BLaER1 (cell line): ENCODE measurements at regions not wholly inside any gene's neighbourhood (a gene's known extent, or its start where the extent isn't known, plus 50 kb on each side); places are given as distances from the start of the nearest gene placed in this dataset.

Experiments
- H3K27ac ChIP-seq: shearing (Covaris generic); formaldehyde crosslinking; 2 replicates; pipeline ENCODE4 v1.8.1; 2022
- H3K27me3 ChIP-seq: shearing (Covaris generic); formaldehyde crosslinking; 2 replicates; pipeline ENCODE4 v1.8.1; 2022
- H3K36me3 ChIP-seq: shearing (Covaris generic); formaldehyde crosslinking; 2 replicates; pipeline ENCODE4 v1.8.1; 2022
- H3K4me1 ChIP-seq: shearing (Covaris generic); formaldehyde crosslinking; 2 replicates; pipeline ENCODE4 v1.8.1; 2022
- H3K4me2 ChIP-seq: shearing (Covaris generic); formaldehyde crosslinking; 2 replicates; pipeline ENCODE4 v1.8.1; 2022
- H3K4me3 ChIP-seq: shearing (Covaris generic); formaldehyde crosslinking; 2 replicates; pipeline ENCODE4 v1.8.1; 2022
- H3K9ac ChIP-seq: shearing (Covaris generic); formaldehyde crosslinking; 2 replicates; pipeline ENCODE4 v1.8.1; 2022
- H3K9me3 ChIP-seq: shearing (Covaris generic); formaldehyde crosslinking; 2 replicates; pipeline ENCODE4 v1.8.1; 2022
- H4K20me1 ChIP-seq: shearing (Covaris generic); formaldehyde crosslinking; 2 replicates; pipeline ENCODE4 v1.8.1; 2022
- Cebpa-rat ChIP-seq: shearing (Covaris generic); IDR thresholded peaks from 2 replicates; pipeline ENCODE4 v1.8.1; 2022

DNA sequence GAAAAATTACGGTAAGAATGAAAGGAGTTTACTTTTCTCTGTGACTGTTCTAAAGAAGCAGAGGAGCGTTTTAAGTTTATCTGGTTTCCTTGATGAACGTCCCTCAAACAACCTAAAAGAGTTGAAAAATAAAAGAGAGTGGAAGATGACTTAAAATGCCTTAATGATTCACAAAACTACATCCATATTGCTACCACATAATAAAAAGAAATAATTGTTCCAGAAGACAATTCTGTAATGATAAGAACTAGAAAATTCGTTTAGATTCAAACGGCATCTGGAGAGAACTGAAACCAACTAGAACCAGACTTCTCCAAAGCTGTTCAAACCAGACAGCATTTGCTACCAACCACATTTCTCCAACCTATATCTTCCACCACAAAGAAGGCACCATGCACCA, 68.1 kb downstream of the TEKT4 start:
- no peaks in the 10 kb centered on the region for H4K20me1 ChIP-seq
- no peak for TF ChIP-seq Cebpa-rat

GRCh38 chr2:94947097-94948016, 76.1 kb downstream of the TEKT4 start:
- no peaks in the 10 kb centered on the region for H4K20me1 ChIP-seq
- H3K4me1 ChIP-seq, result no peaks in the 10 kb centered on the region
- no peak overlapping the region for H3K27ac ChIP-seq
- no peak overlapping the region for H3K9ac ChIP-seq
- no peaks in the 10 kb centered on the region for H3K36me3 ChIP-seq
- no peak overlapping the region for H3K4me2 ChIP-seq
- no peak overlapping the region for H3K4me3 ChIP-seq
- no peaks in the 10 kb centered on the region for H3K9me3 ChIP-seq
- TF ChIP-seq Cebpa-rat, result no peak
- no peaks in the 10 kb centered on the region for H3K27me3 ChIP-seq

More for the DNA sequence above, 68.1 kb downstream of the TEKT4 start:
- no peak overlapping the region for H3K4me2 ChIP-seq
- no peak overlapping the region for H3K4me3 ChIP-seq
- no peaks in the 10 kb centered on the region for H3K36me3 ChIP-seq
- H3K9me3 ChIP-seq, result no peaks in the 10 kb centered on the region
- no peaks in the 10 kb centered on the region for H3K27me3 ChIP-seq
- no peak overlapping the region for H3K9ac ChIP-seq
- H3K4me1 ChIP-seq, result no peaks in the 10 kb centered on the region
- H3K27ac ChIP-seq, result no peak overlapping the region

DNA sequence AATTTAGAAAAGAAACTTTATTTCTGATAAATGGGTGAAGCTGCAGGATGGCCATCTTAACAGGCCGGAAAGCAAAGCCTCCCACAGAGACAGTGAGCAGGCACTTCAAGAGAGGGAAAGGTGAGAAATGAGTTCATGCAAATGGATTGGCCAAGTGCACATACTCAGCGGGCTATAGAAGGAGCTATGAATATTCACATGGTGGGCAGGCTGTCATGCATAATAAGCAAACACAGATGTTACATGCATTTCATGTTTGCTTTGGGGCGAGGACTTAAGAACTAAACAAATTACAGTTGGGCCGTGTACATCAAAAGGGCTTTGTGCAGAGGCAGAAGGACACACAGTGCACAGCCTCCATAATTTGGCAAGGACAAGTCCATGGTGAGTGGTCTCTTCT, 69.8 kb upstream of the MAL start:
- Histone ChIP-seq H3K4me3 (no peak overlapping the region), H3K9me3 (no peaks in the 10 kb centered on the region), H3K36me3 (no peaks in the 10 kb centered on the region), H3K27me3 (no peaks in the 10 kb centered on the region), H4K20me1 (no peaks in the 10 kb centered on the region), H3K9ac (no peak overlapping the region), H3K27ac (no peak overlapping the region), H3K4me1 (no peaks in the 10 kb centered on the region), H3K4me2 (no peak overlapping the region)
- TF ChIP-seq Cebpa-rat, result no peak

DNA sequence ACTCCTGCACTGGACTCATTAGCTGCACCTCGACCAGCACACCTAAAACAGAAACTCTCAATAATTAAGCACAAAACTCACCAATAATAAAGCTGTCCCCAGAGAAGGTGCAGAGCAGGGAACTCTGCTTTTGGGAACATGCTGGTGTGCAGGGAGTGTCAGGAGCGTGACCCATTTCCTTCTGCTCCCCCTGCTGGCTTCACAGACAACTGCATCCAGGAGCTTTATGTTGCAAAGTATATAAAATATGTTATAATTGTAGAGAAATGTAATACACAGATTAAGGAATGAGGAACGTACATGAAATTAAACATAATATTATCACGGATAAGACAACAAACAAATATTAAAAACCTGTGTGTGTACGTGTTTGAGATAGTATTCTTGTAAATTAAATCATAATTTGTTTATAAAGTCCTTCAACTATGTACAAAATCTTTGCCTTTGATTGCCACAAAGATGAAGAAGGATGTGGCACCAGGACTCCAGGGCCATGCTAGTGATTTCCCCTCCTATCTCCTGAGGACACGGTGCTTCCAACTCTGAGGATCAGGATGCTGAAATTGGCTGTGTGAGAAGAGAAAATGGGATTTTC, 68.6 kb upstream of the MAL start:
- Histone ChIP-seq H3K9me3 (no peaks in the 10 kb centered on the region), H3K9ac (no peak overlapping the region), H4K20me1 (no peaks in the 10 kb centered on the region), H3K4me3 (no peak overlapping the region), H3K27me3 (no peaks in the 10 kb centered on the region), H3K4me2 (no peak overlapping the region), H3K4me1 (no peaks in the 10 kb centered on the region), H3K36me3 (no peaks in the 10 kb centered on the region), H3K27ac (no peak overlapping the region)
- no peak for TF ChIP-seq Cebpa-rat

GRCh38 chr2:94958245-94958644, 67.3 kb upstream of the MAL start:
- no peak overlapping the region for H3K9ac ChIP-seq
- no peaks in the 10 kb centered on the region for H3K36me3 ChIP-seq
- no peaks in the 10 kb centered on the region for H3K9me3 ChIP-seq
- no peak overlapping the region for H3K4me3 ChIP-seq
- no peaks in the 10 kb centered on the region for H3K27me3 ChIP-seq
- no peak overlapping the region for H3K4me2 ChIP-seq
- no peak for TF ChIP-seq Cebpa-rat
- no peaks in the 10 kb centered on the region for H4K20me1 ChIP-seq
- no peaks in the 10 kb centered on the region for H3K4me1 ChIP-seq
- H3K27ac ChIP-seq, result no peak overlapping the region

GRCh38 chr2:94960266-94960665, 65.2 kb upstream of the MAL start:
- Histone ChIP-seq H3K36me3 (no peaks in the 10 kb centered on the region), H3K4me2 (no peak overlapping the region), H3K9me3 (no peaks in the 10 kb centered on the region), H3K27me3 (no peaks in the 10 kb centered on the region), H3K4me3 (no peak overlapping the region), H3K9ac (no peak overlapping the region), H3K27ac (no peak overlapping the region), H3K4me1 (peaks cover 9% of the 10 kb centered on the region; the same call in 1 of the 2 replicates), H4K20me1 (no peaks in the 10 kb centered on the region)
- TF ChIP-seq Cebpa-rat, result no peak

DNA sequence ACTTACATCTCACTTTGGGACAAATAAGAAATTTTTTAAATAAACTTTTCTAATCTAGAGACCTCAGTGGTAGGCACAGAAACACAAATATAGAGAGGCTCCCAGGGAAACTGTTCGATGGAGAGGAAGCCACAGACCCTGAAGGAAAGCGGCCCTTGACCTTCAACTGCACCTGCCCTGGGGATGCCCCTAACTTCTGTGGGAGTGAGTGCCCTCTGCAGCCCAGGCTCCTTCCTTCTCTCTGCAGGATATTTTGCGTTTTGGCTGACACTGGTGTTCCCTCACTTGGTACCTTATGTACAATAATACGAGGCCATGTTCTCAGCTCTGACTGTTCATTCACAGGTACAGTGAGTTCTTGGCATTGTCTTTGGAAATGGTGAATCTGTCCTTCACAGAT, 64.8 kb upstream of the MAL start:
- H3K4me3 ChIP-seq, result no peak overlapping the region
- no peak overlapping the region for H3K9ac ChIP-seq
- no peaks in the 10 kb centered on the region for H3K9me3 ChIP-seq
- TF ChIP-seq Cebpa-rat, result no peak
- H3K27me3 ChIP-seq, result no peaks in the 10 kb centered on the region
- no peak overlapping the region for H3K4me2 ChIP-seq
- no peaks in the 10 kb centered on the region for H4K20me1 ChIP-seq
- H3K4me1 ChIP-seq, result peaks cover 9% of the 10 kb centered on the region; the same call in 1 of the 2 replicates
- no peaks in the 10 kb centered on the region for H3K36me3 ChIP-seq
- no peak overlapping the region for H3K27ac ChIP-seq

- Histone ChIP-seq H4K20me1 (no peaks in the 10 kb centered on the region), H3K27me3 (no peaks in the 10 kb centered on the region), H3K9me3 (no peaks in the 10 kb centered on the region), H3K9ac (no peak overlapping the region), H3K4me1 (peaks cover 9% of the 10 kb centered on the region; the same call in 1 of the 2 replicates), H3K27ac (no peak overlapping the region), H3K36me3 (no peaks in the 10 kb centered on the region), H3K4me2 (peak overlapping the region; percentile 6; the same call in 1 of the 2 replicates), H3K4me3 (no peak overlapping the region)
- no peak for TF ChIP-seq Cebpa-rat
Measured at GRCh38 chr2:94964193-94964592, 61.3 kb upstream of the MAL start.

GRCh38 chr2:94966689-94967088, 58.8 kb upstream of the MAL start:
- no peaks in the 10 kb centered on the region for H3K36me3 ChIP-seq
- H3K4me3 ChIP-seq, result no peak overlapping the region
- H4K20me1 ChIP-seq, result no peaks in the 10 kb centered on the region
- H3K4me2 ChIP-seq, result no peak overlapping the region
- no peaks in the 10 kb centered on the region for H3K27me3 ChIP-seq
- no peaks in the 10 kb centered on the region for H3K9me3 ChIP-seq
- no peak for TF ChIP-seq Cebpa-rat
- no peak overlapping the region for H3K27ac ChIP-seq
- peaks cover 9% of the 10 kb centered on the region; the same call in 1 of the 2 replicates for H3K4me1 ChIP-seq
- no peak overlapping the region for H3K9ac ChIP-seq

GRCh38 chr2:94970353-94970752, 55.2 kb upstream of the MAL start:
- no peaks in the 10 kb centered on the region for H3K27me3 ChIP-seq
- H4K20me1 ChIP-seq, result no peaks in the 10 kb centered on the region
- H3K9ac ChIP-seq, result no peak overlapping the region
- no peak overlapping the region for H3K4me2 ChIP-seq
- H3K9me3 ChIP-seq, result no peaks in the 10 kb centered on the region
- no peaks in the 10 kb centered on the region for H3K4me1 ChIP-seq
- H3K36me3 ChIP-seq, result no peaks in the 10 kb centered on the region
- no peak overlapping the region for H3K27ac ChIP-seq
- TF ChIP-seq Cebpa-rat, result no peak
- no peak overlapping the region for H3K4me3 ChIP-seq
